ENCODE measurements at regions not wholly inside any gene's neighbourhood (a gene's known extent, or its start where the extent isn't known, plus 50 kb on each side); places are given as distances from the start of the nearest gene placed in this dataset.

DNA sequence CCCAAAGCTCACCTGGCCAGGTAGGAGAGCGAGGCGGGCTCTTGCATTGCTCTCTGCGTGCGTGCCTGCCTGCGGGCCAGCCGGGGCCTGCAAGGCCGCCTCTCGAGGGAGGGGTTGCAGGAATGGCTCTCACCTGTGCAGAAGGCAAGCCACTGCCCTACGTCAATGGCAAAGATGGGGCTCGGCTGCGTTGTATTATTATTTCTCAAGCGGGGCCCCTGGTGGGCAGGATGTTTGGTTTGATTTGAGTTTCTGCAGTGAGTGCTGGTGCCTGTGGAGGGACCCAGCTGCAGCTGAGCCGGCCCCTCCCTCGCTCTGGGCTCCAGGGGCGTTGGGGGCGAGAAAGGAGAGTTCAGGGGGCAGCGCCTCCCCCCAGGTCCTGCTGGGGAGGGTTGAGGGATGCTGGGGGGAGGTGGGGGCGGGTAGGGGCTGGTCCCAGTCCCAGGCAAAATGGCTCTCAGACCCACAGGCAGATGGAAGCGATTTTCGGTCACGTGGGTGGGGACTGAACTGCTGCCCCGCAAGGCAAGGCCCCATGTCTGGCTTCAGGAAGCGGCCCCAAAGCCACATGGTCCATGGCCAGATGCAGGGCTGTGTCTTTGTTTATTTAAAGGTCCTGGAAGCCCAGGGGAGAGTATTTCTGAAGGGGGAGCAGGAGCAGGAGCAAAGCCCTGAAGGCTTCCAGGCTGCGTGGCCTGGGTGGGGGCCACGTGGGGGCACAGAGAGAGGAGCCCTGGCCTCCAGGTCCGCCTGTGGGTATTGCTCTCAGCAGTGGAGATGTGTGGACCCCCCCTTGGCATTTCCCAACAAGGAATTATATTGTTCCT, 338.8 kb downstream of the SEC14L1 start:
- peaks cover 0 to 21% of the 10 kb centered on the region in 2 donors for H3K36me3 ChIP-seq
- peak overlapping the region in 1 of 2 donors; percentile 12 for H3K4me3 ChIP-seq
- no peaks in the 10 kb centered on the region for H3K27me3 ChIP-seq
- intact Hi-C loops (cut with DNase I): loop anchor here (10.0 kb wide), 1 partner anchor 105 kb away; no protein-coding TSS in a partner anchor
- TF ChIP-seq, protein P1, sequence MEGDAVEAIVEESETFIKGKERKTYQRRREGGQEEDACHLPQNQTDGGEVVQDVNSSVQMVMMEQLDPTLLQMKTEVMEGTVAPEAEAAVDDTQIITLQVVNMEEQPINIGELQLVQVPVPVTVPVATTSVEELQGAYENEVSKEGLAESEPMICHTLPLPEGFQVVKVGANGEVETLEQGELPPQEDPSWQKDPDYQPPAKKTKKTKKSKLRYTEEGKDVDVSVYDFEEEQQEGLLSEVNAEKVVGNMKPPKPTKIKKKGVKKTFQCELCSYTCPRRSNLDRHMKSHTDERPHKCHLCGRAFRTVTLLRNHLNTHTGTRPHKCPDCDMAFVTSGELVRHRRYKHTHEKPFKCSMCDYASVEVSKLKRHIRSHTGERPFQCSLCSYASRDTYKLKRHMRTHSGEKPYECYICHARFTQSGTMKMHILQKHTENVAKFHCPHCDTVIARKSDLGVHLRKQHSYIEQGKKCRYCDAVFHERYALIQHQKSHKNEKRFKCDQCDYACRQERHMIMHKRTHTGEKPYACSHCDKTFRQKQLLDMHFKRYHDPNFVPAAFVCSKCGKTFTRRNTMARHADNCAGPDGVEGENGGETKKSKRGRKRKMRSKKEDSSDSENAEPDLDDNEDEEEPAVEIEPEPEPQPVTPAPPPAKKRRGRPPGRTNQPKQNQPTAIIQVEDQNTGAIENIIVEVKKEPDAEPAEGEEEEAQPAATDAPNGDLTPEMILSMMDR (IDR thresholded peaks at IDR 0.05): no peak
- TF ChIP-seq POLR2A (IDR thresholded peaks at IDR 0.05) (no peak), POLR2AphosphoS5 (IDR thresholded peaks at IDR 0.05; ENCODE audit: insufficient read depth in 1 of 2, low read depth in 1 of 2) (no peak)
- peaks cover 94% of the 10 kb centered on the region for H3K4me1 ChIP-seq
- H3K9me3 ChIP-seq: no peaks in the 10 kb centered on the region
- no peak for DNase-seq (ENCODE audit: extremely low spot score in 2 of 2)
- peak overlapping the region; percentile 90 for H3K27ac ChIP-seq

DNA sequence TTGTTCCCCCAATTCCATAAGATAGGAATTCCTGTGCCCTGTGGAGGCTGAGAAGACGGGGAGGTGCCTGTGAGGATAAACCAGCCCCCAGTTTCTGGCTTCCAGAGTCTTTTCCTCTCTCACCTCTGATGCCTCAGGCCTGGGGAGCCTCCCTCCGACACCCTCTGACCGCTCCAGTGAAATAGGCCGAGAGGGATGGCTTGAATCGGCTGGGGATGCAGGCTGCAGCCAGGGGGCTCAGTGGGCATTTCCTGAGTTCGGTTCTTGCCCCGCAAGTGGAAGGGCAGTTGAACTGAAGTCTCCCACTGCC, 339.4 kb downstream of the SEC14L1 start:
- no peaks in the 10 kb centered on the region for H3K9me3 ChIP-seq
- peaks cover 0 to 21% of the 10 kb centered on the region in 2 donors for H3K36me3 ChIP-seq
- peaks cover 89% of the 10 kb centered on the region for H3K4me1 ChIP-seq
- peak overlapping the region; percentile 90 for H3K27ac ChIP-seq
- TF ChIP-seq, protein P1 (IDR thresholded peaks at IDR 0.05): no peak
- peak overlapping the region in 1 of 2 donors; percentile 12 for H3K4me3 ChIP-seq
- no peak for DNase-seq (ENCODE audit: extremely low spot score in 2 of 2)
- intact Hi-C loops (cut with DNase I): no loop called here
- no peaks in the 10 kb centered on the region for H3K27me3 ChIP-seq

DNA sequence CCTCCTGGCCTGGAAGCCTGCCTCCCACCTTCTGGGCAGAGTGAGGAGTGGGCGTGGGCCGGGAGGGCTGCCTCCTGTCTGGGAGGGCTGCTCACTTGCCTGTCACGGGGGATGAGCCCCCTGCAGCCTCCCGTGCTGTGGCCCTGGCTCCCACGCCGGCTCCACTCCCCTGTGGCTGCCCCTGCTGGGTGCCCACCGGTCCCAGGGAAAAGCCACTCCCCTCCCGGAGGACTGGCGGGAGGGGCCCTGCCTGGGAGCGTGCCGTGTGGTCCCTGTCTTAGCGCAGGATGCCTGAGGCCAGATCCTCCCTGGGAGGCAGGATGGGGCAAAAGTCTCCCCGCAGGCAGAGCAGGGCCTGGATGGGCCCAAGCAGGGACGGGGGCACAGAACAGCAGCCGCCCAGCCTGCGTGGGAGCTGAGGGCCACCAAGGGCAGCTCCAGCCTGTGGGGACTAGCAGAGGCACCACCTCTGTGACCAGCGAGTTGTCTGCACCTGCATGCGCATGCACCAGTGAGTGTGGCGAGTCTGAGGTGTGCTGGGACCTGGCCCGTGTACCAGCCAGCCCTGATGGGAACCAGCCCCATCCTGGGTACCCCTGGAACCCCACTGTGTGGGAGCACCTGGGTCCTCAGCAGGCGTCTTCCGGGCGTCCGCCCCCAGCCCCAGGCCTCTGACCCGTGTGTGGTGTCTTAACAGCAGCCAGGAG, 339.9 kb downstream of the SEC14L1 start:
- Histone ChIP-seq H3K9me3 (no peaks in the 10 kb centered on the region), H3K4me3 (peak overlapping the region in 1 of 2 donors; percentile 12), H3K4me1 (peaks cover 84% of the 10 kb centered on the region), H3K27ac (peak overlapping the region; percentile 90), H3K36me3 (peaks cover 0 to 21% of the 10 kb centered on the region in 2 donors), H3K27me3 (no peaks in the 10 kb centered on the region)
- DNase-seq (ENCODE audit: extremely low spot score in 2 of 2): no peak
- TF ChIP-seq, protein P1 (IDR thresholded peaks at IDR 0.05): no peak
- TF ChIP-seq POLR2AphosphoS5 (IDR thresholded peaks at IDR 0.05; ENCODE audit: insufficient read depth in 1 of 2, low read depth in 1 of 2): no peak
- no peak for TF ChIP-seq POLR2A (IDR thresholded peaks at IDR 0.05)
- intact Hi-C loops (cut with DNase I): no loop called here

GRCh38 chr17:77481476-77482374, 341.0 kb downstream of the SEC14L1 start:
- Histone ChIP-seq H3K36me3 (peaks cover 0 to 21% of the 10 kb centered on the region in 2 donors), H3K9me3 (no peaks in the 10 kb centered on the region), H3K4me3 (no peak overlapping the region), H3K27ac (peak overlapping the region; percentile 90), H3K4me1 (peaks cover 73% of the 10 kb centered on the region), H3K27me3 (no peaks in the 10 kb centered on the region)
- no peak for DNase-seq (ENCODE audit: extremely low spot score in 2 of 2)
- intact Hi-C loops (cut with DNase I): no loop called here
- TF ChIP-seq POLR2AphosphoS5 (IDR thresholded peaks at IDR 0.05; ENCODE audit: insufficient read depth in 1 of 2, low read depth in 1 of 2) (no peak), POLR2A (IDR thresholded peaks at IDR 0.05) (no peak)
- TF ChIP-seq, protein P1 (IDR thresholded peaks at IDR 0.05): no peak

Data from vagina (tissue), 2 donors.